Amygdala (tissue), 56 donors: ENCODE measurements at regions not wholly inside any gene's neighbourhood (a gene's known extent, or its start where the extent isn't known, plus 50 kb on each side); places are given as distances from the start of the nearest gene placed in this dataset.

ENCODE experiments used
- DNase-seq, 56 donors: peaks; one replicate each; lab custom pipeline; 2025; lab: John Stamatoyannopoulos, UW

- no peak for DNase-seq
Measured at GRCh38 chr7:63008366-63008765, 990.3 kb upstream of the ZNF722 start.

GRCh38 chr7:63009771-63010170 lies 988.9 kb upstream of the ZNF722 start:
- no peak for DNase-seq

- no peak for DNase-seq
Measured at GRCh38 chr7:63012633-63013183, 985.9 kb upstream of the ZNF722 start.

- DNase-seq: no peak
Measured at GRCh38 chr7:63014792-63015191, 983.9 kb upstream of the ZNF722 start.

GRCh38 chr7:63023182-63023787 lies 975.4 kb upstream of the ZNF722 start:
- DNase-seq: no peak

- no peak for DNase-seq
Measured at GRCh38 chr7:63024446-63024845, 974.2 kb upstream of the ZNF722 start.

GRCh38 chr7:63025815-63026214 lies 972.8 kb upstream of the ZNF722 start:
- DNase-seq: no peak

- no peak for DNase-seq
Measured at GRCh38 chr7:63027075-63027474, 971.6 kb upstream of the ZNF722 start.

GRCh38 chr7:63028376-63029206 lies 970.1 kb upstream of the ZNF722 start:
- DNase-seq: no peak

GRCh38 chr7:63029207-63029522 lies 969.5 kb upstream of the ZNF722 start:
- no peak for DNase-seq

GRCh38 chr7:63030061-63030460 lies 968.6 kb upstream of the ZNF722 start:
- DNase-seq: no peak

GRCh38 chr7:63031838-63032436 lies 966.7 kb upstream of the ZNF722 start:
- DNase-seq: no peak

- DNase-seq: no peak
Measured at GRCh38 chr7:63037242-63037641, 961.4 kb upstream of the ZNF722 start.

- DNase-seq: no peak
Measured at GRCh38 chr7:63038987-63039386, 959.7 kb upstream of the ZNF722 start.

GRCh38 chr7:63039882-63040281 lies 958.8 kb upstream of the ZNF722 start:
- DNase-seq: no peak

- no peak for DNase-seq
Measured at GRCh38 chr7:63040336-63040735, 958.3 kb upstream of the ZNF722 start.

- no peak for DNase-seq
Measured at GRCh38 chr7:63040966-63041610, 957.6 kb upstream of the ZNF722 start.

- no peak for DNase-seq
Measured at GRCh38 chr7:63041786-63042185, 956.9 kb upstream of the ZNF722 start.

GRCh38 chr7:63042730-63043511 lies 955.7 kb upstream of the ZNF722 start:
- no peak for DNase-seq
